GM23248 (cell line): ENCODE measurements at regions not wholly inside any gene's neighbourhood (a gene's known extent, or its start where the extent isn't known, plus 50 kb on each side); places are given as distances from the start of the nearest gene placed in this dataset.

ENCODE experiments used
- EZH2 ChIP-seq: fragments of 200-600 bp; sonication (generic); IDR thresholded peaks from 2 replicates; pipeline ENCODE4 v1.6.1; 2018; ENCODE audit warnings: antibody characterized with exemption, mild to moderate bottlenecking; ENCODE audit not compliant: insufficient read depth, poor library complexity, severe bottlenecking
- EZH2phosphoT487 ChIP-seq: fragments of 200-600 bp; sonication (generic); IDR thresholded peaks from 2 replicates; pipeline ENCODE4 v1.6.1; 2018; ENCODE audit warnings: antibody characterized with exemption, moderate library complexity, mild to moderate bottlenecking, low read depth; ENCODE audit not compliant: insufficient read depth

- no peak for TF ChIP-seq EZH2phosphoT487
- TF ChIP-seq EZH2 = no peak
Measured at GRCh38 chr11:110830747-110831146, 118.5 kb upstream of the ARHGAP20 start.
